ENCODE measurements at regions not wholly inside any gene's neighbourhood (a gene's known extent, or its start where the extent isn't known, plus 50 kb on each side); places are given as distances from the start of the nearest gene placed in this dataset.

DNA sequence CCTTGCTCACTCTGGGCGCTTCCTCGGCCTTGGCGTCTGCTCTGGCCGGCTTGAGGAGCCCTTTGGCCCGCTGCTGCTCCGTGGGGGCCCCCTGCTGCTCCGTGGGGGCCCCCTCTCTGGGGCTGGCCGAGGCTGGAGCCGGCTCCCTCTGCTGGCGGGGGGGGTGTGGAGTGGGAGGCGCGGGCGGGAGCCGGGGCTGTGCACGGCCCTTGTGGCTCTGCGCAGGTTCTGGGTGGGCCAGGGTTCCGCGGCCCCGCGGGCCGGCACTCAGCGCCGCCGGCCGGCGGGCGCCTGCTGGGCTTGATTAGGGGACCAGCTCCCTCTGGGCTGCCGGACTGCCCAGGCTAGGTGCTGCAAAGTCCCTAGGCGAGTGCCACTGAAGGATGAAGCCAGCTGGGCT lies 436.2 kb downstream of the SLITRK6 start:
- DNase-seq (ENCODE audit: low read depth, low spot score), result no peak
- Histone ChIP-seq H3K9me3 (ENCODE audit: control insufficient read depth in 1 of 2, insufficient read depth in 1 of 2, low read depth in 1 of 2, low read length in 2 of 2) (no peaks in the 10 kb centered on the region; a peak in 1 of 4 replicates), H3K4me2 (ENCODE audit: low read length) (no peak overlapping the region), H3K4me1 (ENCODE audit: control insufficient read depth in 1 of 2, insufficient read depth in 2 of 2, low read length in 2 of 2) (no peaks in the 10 kb centered on the region), H3K27me3 (ENCODE audit: insufficient read depth, low read length) (no peaks in the 10 kb centered on the region), H2AFZ (ENCODE audit: low read depth, low read length, poor library complexity, severe bottlenecking) (no peak overlapping the region), H3K9ac (ENCODE audit: low read length) (no peak overlapping the region), H3K27ac (ENCODE audit: low read depth, low read length) (no peak overlapping the region), H3K4me3 (replicated peaks in 1 of 2; ENCODE audit: low read depth in 1 of 2, low read length in 2 of 2) (no peak overlapping the region), H3K36me3 (ENCODE audit: control insufficient read depth in 1 of 2, insufficient read depth in 2 of 2, low read length in 2 of 2) (no peaks in the 10 kb centered on the region), H3K9me2 (ENCODE audit: insufficient read depth) (no peaks in the 10 kb centered on the region), H3K79me2 (ENCODE audit: insufficient read depth, low read length) (no peaks in the 10 kb centered on the region), H4K20me1 (ENCODE audit: insufficient read depth) (no peaks in the 10 kb centered on the region)
- TF ChIP-seq ZFX (IDR thresholded peaks at IDR 0.05), result no peak
- TF ChIP-seq SRF (IDR thresholded peaks at IDR 0.05; ENCODE audit: low read depth), result no peak
- no peak for TF ChIP-seq RAD21 (IDR thresholded peaks at IDR 0.05; ENCODE audit: low read depth)
- TF ChIP-seq, protein P1, sequence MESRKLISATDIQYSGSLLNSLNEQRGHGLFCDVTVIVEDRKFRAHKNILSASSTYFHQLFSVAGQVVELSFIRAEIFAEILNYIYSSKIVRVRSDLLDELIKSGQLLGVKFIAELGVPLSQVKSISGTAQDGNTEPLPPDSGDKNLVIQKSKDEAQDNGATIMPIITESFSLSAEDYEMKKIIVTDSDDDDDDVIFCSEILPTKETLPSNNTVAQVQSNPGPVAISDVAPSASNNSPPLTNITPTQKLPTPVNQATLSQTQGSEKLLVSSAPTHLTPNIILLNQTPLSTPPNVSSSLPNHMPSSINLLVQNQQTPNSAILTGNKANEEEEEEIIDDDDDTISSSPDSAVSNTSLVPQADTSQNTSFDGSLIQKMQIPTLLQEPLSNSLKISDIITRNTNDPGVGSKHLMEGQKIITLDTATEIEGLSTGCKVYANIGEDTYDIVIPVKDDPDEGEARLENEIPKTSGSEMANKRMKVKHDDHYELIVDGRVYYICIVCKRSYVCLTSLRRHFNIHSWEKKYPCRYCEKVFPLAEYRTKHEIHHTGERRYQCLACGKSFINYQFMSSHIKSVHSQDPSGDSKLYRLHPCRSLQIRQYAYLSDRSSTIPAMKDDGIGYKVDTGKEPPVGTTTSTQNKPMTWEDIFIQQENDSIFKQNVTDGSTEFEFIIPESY (IDR thresholded peaks at IDR 0.05; ENCODE audit: extremely low read depth, insufficient replicate concordance, low read length), result no peak
- TF ChIP-seq CBX3 (IDR thresholded peaks at IDR 0.05; ENCODE audit: low read depth), result no peak
- no peak for TF ChIP-seq EZH2 (IDR thresholded peaks at IDR 0.05)
- TF ChIP-seq ZNF274 (IDR thresholded peaks at IDR 0.05; ENCODE audit: low read depth, low read length), result no peak
- TF ChIP-seq, protein P2, sequence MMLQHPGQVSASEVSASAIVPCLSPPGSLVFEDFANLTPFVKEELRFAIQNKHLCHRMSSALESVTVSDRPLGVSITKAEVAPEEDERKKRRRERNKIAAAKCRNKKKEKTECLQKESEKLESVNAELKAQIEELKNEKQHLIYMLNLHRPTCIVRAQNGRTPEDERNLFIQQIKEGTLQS (IDR thresholded peaks at IDR 0.05), result no peak
- no peak for TF ChIP-seq FOSL1 (IDR thresholded peaks at IDR 0.05; ENCODE audit: low read depth)
- no peak for TF ChIP-seq SP1 (IDR thresholded peaks at IDR 0.05; ENCODE audit: low read depth)
- TF ChIP-seq CTCF (IDR thresholded peaks at IDR 0.05 in 2 of 3, conservative IDR thresholded peaks at IDR 0.05 in 1 of 3; ENCODE audit: borderline replicate concordance in 1 of 3, insufficient read depth in 1 of 3, low read depth in 2 of 3, low read length in 2 of 3), result no peak
- no peak for TF ChIP-seq SIN3A (IDR thresholded peaks at IDR 0.05; ENCODE audit: low read depth)
- TF ChIP-seq CEBPB (IDR thresholded peaks at IDR 0.05; ENCODE audit: low read depth), result no peak
- BruUV-seq (replicated peaks), result no TSS peak
- CTCF ChIA-PET, result no interaction called here
- intact Hi-C loops (cut with micrococcal nuclease), result no loop called here
- POLR2A ChIA-PET, result no interaction called here
- RAD21 ChIA-PET (ENCODE audit: low non-redundant PET in 1 of 2, low total read pairs in 2 of 2, uncharacterized antibody in 2 of 2, unreplicated experiment in 2 of 2), result no interaction called here
- no peak for ATAC-seq

All from HCT116 (cell line).